GM23248 (cell line): ENCODE measurements at regions not wholly inside any gene's neighbourhood (a gene's known extent, or its start where the extent isn't known, plus 50 kb on each side); places are given as distances from the start of the nearest gene placed in this dataset.

Experiments
- EZH2 ChIP-seq: fragments of 200-600 bp; sonication (generic); IDR thresholded peaks from 2 replicates; pipeline ENCODE4 v1.6.1; 2018; ENCODE audit warnings: antibody characterized with exemption, mild to moderate bottlenecking; ENCODE audit not compliant: insufficient read depth, poor library complexity, severe bottlenecking
- EZH2phosphoT487 ChIP-seq: fragments of 200-600 bp; sonication (generic); IDR thresholded peaks from 2 replicates; pipeline ENCODE4 v1.6.1; 2018; ENCODE audit warnings: antibody characterized with exemption, moderate library complexity, mild to moderate bottlenecking, low read depth; ENCODE audit not compliant: insufficient read depth

GRCh38 chr15:79208179-79208578, 74.3 kb upstream of the ANKRD34C start:
- no peak for TF ChIP-seq EZH2phosphoT487
- no peak for TF ChIP-seq EZH2
